ENCODE measurements at regions not wholly inside any gene's neighbourhood (a gene's known extent, or its start where the extent isn't known, plus 50 kb on each side); places are given as distances from the start of the nearest gene placed in this dataset.

DNA sequence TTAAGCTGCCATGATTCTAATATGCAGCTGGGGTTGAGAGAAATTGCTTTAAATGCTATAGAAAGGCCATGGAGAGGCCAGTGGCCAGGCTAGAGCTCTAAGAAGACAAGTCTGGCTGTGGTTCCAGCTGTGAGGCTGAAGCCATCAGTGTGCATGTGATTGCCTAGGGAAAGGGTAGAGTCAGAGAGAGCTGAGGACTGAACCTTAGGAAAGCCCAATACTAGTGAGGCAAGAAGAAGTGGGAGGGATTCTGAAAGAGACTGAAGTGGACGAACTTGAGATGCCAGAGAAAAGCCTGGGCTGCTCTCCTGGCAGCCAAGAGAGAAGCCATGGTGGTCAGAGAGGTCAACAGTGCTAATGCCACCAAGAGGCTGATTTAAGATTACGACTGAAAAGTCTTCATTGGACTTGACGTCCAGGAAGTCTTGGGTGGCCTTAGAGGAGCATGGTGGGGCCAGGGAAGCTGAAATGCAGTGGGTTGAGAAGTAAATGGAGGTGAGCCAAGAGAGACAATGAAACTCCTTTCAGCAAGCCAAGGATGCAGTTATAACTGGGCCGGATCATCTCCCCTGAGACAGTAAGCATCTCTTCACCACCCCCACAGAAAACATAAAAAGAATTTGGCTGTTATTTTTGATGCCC lies 133.2 kb downstream of the TMEM174 start:
- no peak for DNase-seq

DNA sequence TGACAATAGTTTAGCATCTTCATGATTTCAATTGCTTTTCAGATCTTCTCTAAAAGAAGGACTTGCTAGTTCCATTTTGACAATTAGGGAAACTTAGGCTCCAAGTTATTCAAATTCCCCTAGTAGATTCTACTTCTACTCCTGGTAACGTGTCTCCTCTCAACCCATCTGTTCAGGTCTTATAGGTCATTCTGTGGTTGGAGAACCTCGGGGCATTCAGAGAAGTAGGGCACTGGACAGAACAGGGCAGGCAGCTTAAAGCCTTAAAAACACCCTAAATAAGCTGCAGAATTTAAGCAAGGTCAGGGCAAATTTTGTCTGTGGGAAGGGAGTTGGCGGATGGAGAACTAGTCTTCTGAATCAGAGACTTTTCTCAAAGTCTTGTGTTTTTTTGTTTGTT lies 132.4 kb downstream of the TMEM174 start:
- DNase-seq = no peak

DNA sequence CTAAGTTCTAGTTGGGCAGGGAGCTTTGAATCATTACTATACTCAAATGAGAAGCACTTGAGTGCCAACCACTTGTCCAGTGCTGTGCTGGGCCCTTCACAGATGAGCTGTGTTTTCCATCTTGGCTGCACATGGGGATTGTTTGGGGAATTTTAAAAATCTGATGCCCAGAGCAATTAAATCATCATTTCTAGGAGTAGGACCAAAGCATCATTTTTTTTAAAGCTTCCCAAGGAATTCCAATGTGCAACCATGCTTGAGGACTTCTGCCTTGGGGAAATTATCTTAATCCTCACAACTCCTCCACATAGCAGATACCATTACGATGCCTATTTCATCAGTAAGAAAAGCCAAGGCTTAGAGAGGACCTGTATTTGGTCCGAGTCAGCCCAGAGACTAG lies 131.4 kb downstream of the TMEM174 start:
- no peak for DNase-seq

DNA sequence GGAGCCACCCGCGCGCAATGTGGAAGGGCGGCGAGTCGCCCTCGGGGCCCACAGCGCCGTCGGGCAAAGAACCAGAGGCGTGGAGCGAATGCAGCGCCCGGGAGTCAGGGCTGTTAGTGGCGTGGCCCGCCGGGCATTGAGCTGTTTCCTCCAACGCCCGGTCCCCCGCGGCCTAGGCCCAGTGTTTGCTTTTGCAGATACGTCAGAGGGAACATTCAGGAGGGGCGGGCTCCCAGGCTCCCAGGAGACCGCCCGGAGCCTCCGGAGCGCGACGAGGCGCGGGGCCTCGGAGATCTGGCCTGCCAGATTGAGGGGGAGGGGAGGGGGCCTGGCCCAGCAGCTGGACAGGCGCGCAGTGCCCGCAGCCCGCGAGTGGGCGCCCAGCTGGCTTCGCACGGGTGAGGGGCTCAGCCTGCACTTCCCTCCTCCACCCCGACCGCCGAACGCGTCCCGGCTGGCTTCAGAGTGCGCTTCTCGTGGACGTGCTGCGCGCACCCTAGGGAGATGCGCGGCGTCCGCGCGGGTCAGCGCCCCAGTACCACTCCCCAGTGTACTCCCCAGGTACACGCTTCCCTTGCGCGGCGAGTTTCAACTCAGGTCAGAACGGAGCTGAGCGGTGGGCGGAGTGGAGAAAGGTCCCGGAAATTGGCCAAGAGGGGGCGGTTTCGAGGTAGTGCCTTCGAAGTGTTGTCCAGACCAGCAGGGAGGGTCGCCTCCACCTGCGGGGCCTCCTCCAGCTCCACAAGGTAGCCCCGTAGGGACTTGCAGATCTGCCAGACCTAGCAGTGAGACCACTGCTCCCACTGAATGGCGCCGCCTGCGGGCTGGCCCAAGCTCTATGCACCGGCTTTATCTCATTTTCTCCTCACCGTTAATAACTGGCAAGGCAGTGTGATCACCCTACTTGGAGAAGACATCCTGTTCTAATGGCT lies 130.4 kb downstream of the TMEM174 start:
- no peak for DNase-seq

DNA sequence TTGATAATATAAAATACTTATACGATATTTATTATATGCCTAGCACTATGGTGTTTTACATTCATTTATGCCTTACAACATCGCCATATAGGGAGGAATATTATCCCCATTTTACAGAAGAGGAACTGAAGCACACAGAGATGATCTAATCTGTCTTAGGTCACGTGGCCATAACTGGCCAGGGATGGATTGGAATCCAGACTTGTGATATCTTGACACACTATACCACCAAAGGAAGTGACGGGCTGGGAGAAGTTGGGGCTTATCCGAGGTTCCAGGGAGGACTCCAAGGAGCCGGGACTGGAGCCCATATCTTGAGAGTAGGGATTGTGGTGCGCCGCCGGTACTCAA lies 129.8 kb downstream of the TMEM174 start:
- no peak for DNase-seq

DNA sequence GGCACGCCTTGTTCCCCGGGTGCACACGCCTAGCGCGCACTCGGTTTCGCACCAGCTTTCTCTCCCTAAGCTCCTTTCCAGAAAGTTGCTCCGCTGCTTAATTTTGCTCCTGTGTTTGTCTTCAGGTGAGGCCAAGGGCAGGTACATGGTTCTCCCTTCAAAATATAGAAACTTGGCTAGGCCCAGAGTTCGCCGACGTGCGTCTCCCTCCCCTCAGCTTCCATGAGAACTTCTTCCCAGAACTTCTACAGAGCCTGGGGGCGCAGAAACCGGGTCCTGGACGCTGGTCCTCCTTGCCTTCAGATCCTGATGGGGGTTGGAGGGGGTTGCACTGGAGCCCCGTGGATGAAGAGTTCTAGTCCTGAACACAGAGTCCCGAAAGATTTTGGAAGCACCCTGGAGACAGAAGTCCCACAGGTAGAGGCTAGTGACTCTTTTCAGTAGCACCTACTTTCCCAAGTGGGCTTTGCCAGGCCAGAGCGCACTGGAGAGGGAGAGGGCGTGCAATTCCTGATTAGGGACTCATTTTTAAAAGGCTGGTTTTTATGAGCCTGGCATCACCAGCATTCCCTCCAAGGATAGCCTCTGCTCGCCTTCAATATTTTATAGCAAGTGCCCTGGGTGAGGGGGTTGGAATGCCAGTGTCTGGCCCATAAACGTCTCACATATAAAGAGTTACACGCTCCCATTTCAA lies 128.4 kb downstream of the TMEM174 start:
- DNase-seq = no peak

DNA sequence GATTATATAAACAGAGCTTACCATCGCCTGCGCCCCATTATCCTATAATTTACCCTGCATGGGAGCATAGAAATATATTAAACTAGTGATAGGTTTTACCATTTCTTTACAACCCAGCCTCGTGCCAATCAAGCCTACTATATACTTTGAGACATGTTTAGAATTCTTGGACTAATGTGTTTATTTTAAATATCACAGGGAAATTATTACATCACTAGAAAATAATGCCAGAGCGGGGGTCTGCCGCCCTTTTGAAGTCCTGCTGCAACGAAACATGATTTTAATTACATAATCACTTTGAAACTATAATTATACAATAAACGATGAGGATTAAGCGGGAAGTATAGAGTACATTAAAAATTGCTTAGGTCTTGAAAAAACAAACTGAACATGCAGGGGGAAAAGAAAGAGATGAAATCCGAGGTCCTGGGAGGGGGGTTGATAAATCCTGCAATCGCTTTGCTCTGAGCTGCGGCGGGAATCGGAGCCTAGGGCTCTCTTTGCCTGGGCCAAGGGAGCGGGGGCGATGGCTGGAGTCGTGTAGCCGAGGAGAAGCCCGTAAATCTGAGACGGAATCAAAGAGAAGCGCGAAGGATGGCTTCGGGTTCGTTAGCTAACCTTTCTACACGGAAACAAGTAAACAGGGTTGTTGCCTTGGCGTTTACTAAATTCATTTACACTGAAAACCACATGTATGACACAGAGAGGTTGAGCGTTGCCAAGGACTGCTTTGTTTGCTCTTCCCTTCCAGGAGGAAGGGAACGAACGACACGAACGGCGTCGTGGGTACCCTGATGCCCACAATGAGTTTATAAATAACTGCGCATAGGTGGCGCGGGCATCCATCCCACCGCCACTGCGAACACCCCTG lies 127.6 kb downstream of the TMEM174 start:
- DNase-seq = no peak

DNA sequence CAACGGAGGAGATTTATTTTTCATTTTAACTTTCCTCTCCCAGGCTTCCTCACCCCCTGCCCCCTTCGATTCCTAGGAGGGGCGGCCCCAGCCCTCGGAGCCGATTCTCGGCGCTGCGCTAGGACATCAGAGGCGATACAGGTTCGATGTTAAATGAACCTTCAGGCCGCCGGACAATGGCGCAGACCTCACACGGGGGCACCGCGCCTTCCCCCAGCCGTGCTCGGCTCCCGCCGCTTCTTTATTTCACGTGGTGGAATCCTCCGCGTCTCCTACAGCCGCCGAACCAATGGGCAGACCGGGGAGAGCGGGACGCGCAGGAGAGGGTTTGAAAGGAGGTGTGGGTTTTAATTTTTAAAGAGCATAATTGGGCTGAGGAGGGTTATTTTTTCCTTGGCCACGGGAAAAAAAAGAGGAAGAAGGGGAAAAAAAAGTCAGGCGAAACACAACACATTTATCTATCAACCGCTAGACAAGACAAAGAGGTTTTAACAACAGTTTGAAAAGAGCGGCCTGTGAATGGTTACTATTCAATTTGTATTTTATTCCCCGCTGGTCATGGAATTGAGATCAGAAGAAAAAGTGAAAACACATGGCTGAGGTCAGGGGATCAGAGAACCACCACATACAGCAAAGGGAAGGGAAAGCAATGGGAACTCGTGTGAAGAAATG lies 126.8 kb downstream of the TMEM174 start:
- DNase-seq = no peak

DNA sequence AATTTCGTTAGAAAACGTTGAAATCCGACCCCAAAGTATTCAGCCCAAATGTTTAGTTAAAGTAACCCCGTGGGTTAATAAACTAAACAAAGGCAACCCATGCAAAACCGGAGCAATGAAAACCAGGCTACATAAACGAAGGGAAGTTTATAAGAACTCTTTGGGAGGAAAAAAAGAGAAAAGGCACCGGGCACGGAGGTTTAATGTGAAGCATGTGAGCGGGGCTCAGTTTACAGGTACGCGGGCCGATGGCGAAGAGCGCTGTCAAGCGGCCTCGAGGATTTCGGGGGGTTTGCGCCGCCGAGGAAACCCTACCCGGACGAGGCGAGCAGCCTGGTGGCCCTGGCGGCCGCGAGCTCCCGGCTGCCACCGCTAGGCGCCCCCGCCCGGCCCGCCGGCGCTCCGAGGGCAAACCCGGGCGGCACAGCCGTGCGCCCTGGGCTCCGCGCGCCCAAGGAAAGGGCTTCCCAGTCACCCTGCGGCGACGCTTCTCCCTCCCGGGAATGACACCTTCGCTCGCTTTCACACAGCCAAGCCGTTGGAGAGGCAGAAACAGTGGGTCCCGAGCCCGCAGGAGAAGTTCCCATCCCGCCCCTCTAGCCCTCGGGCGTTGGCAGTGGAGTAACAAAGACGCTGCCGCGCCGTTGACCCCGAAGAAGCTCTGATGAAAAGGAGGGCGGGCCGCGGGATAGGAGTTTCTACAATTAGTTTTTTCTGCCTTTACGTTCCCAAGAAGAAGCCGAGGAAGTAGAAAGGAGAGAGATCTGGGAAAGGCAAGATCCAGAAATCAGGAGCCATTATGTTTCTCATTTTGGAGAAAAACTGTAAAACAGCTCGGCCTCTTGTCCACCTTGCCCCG lies 126.0 kb downstream of the TMEM174 start:
- no peak for DNase-seq

DNA sequence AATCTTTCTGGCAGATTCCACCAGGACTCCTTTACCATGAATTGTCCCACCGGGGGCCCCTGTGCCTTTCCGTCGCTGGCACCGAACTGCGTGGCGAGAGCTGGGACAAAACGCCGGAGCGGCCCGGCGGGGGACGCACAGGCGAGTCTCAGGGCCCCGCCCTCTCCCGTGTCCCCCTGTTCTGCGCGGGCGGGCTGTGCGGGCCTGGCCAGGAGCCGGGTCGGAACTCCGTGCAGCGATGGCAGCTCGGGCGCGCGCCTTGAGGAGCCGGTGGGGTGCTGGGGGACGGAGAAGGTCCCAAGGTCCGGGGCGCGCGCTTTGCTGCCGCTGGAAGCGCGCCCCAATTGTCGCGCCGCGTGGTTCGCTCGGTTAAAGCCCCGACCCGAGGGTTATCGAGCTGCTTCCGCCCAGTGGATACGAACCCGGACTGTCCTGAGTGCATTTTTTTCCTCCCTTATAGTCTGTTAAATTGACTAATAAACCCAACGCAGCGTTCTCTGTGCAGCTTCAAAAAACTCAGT lies 125.3 kb downstream of the TMEM174 start:
- DNase-seq = no peak

DNA sequence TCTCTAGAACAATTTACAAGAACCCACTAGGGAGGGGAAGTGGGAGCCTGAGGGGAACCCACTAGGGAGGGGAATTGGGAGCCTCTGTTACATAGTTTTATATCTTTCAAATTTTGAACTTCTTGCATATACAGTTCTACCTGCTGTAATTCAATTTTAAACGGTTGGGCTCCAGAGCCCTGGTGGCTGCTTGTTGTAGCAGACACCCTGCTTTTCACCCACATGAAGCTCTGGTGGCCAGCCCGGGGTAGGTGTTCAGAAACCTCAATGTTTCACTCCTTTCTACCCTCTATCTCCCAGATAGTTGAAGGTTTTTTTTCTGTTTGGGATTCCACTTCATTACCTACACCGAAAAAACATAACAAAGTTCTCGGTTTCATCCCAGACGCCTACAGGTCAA lies 124.4 kb downstream of the TMEM174 start:
- no peak for DNase-seq

DNA sequence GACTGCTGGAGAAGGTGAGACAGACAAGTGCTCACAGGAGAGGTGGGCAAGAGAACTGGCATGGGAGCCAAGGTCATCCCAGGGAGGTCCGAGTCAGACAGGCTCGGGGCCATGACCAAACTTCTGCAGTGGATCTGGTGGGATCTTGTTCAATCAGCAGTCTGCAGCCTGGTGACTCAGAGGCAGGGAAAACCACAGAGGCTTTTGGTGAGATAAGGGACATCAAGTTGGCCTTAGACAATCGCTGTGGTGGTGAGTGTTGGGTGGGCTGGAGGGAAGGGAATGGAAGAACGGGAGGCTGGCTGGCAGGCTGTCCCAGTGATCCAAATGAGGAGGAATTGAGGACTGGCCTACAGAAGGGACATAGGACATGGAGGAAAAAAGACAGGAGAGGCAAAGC lies 123.8 kb downstream of the TMEM174 start:
- peak; percentile 17 for DNase-seq

DNA sequence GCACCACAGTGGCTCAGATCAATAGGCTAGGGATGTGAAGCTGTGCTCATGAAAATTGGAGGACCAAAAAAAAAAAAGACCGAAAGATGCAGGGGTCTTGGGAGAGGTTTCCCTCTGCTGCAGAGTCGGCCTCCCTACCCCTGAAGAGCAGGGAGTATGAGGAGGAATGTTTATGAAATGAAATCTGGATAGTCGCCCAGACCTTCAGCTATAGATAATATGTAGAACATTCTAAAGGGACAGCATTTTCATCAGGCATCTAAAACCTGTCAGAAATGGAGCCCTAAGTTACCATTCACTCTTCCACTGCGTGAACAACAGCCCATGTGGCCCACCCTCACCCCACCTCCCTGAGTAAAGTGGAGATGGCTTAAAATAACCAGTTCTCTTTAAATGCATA lies 122.9 kb downstream of the TMEM174 start:
- DNase-seq = no peak

DNA sequence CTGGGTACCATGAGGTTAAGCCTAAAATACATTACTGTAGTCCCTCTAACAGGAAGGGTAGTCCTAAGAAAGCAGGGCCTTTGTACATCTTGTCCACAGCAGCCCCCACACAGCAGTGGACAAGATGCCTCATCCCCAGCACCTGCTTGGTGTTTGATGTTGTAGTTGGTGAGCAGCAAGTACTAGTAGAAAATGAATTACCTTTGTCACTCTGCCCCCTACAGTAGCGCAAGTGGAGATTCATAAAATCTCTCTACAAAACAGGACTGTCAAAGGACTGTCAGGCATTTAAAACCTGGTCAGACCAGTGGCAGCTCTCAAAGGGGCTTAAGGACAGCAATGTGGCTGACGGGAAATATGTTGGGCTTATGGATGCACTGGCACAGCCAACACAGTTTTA lies 122.5 kb downstream of the TMEM174 start:
- DNase-seq = no peak

DNA sequence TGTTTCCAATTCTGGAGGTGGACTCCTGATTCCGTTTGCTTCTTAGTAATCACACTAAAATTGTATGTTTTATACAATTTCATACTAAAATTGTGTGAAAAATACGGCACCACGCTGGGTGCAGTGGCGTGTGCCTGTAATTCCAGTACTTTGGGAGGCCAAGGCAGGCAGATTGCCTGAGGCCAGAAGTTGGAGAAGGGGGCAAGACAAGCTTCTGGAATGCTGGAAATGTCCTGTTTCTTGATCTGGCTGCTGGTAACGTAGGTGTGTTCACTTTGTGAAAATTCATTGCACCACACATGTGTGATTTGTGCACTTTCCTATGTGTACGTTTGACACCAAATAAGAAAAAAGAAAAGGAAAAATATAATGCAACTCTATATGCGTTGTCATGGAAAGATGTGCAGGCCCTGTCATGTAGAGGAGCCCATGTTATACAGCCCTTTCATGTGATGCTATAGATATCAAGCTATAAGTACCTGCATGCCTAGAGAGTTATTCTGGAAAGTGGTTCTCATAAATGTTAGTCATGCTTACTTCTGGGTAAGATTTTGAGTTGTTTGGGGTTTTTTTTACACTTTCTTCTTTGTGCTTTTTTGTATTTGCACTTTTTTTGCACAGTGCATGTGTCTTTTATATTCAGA lies 119.9 kb downstream of the TMEM174 start:
- DNase-seq = no peak

DNA sequence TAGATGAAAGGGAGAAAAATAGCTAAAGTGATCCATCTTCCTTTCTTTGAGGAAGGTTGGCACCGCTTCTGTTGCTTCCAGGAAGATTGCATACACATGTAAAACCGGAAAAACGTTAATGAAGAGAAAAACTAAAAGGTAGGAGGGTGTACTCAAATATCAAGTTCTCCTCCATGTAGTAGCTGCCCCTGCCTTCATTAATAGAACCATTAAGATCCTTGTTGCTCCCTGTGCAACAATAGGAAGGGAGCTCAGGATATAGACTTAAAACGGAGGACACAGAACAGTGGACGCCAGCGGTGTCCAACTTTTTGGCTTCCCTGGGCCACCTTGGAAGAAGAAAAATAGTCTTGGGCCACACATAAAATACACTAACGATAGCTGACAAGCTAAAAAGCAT lies 118.9 kb downstream of the TMEM174 start:
- DNase-seq = no peak

DNA sequence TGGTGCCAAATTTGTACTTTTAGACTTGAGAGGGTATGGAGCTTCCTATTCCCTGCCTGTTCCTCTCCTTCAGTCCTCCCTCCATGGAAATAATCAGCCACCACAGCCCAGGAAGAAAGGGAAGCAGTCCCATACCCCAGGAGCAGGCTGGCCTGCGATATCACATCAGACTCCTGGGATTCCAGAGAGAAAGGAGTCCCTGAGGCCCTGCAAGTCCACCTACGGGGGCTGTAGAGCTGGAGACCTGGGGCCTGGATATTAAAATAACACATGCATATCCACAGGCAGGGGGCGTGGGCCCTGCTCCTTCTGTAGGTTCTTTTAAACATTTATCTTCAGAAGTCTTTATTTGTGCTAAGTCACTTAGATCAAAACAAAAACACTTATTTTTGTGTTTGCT lies 117.2 kb downstream of the TMEM174 start:
- no peak for DNase-seq

DNA sequence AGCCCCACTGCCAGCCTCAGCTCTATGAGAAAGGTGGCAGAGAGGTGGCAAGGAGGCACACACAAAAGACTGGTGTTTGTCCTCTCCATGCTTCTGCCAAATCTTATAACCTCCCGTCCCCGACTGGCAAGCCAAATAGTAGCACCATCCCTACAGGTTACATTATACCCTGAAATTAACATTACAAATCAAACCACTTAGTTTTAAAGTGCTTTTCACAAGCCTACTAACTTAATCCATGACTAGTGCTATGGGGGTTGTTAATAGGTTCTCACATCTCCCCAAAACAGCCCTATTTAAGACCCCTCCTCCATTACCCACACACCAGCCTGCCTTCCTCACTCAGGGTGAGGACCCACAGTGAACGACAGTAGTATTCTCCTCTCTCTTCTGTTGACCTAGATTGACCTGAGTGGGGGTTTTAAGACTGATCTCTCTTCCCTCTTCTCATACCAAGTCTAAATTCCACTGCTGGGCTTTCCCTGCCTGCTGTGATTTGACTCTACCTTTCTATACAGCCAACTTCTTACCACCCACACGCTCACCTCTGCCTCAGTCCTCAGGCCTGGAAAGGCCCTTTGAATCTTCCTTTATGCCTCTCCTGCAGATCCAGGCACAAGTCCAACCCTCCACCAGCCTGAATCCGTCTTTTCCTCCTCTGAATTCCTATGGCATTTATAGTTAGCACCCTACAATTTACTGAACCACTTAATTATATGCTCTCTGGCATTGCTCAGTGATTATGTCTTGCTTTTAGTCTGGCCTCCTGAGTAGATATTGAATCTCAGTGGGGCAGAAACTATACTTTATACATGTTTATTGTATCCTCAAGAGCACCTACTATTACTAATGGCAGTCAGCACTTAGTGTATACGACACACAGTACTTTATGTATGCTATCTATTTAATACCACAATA lies 116.1 kb downstream of the TMEM174 start:
- DNase-seq = no peak

DNA sequence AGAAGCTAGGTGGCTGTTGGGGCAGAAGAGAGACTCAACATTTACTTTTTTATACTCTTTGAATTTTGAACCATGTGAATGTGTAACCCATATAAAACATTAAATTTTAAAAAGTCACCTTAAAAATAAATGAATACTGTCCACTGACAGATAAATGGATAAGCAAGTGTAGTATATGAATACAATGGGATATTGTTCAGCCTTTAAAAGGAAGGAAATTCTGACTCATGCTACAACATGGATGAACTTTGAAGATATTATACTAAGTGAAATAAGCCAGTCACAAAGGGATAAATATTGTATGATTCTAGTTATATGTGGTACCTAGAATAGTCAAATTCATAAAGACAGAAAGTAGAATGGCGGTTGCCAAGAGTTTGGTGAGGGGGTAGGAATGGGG lies 113.9 kb downstream of the TMEM174 start:
- DNase-seq = no peak

DNA sequence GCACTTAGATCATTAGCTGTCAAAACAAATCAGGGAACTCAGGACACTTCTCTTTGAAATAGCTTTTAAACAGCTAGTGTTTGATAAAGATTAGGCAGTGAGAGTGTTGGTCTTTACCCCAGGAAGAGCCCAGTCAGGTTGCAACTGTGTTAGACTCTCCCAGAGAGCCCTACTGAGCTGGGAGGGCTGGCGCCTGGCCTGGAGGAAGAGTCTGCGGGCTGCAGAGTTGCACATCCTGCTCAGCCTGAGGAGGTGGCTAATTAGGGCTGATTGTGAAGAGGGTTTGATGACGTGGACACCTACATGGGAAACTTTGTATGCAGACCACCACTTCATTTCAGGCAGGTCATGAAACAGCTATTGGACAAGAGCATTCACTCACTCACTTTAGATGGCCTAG lies 112.0 kb downstream of the TMEM174 start:
- no peak for DNase-seq
